PC-3 (cell line): ENCODE measurements at regions not wholly inside any gene's neighbourhood (a gene's known extent, or its start where the extent isn't known, plus 50 kb on each side); places are given as distances from the start of the nearest gene placed in this dataset.

ENCODE experiments used
- CTCF ChIP-seq: fragments of 300-600 bp; sonication (generic); conservative IDR thresholded peaks from 2 replicates; pipeline ENCODE4 v1.5.1; 2017; ENCODE audit warnings: antibody characterized with exemption, low read depth, mild to moderate bottlenecking, low read length
- EZH2phosphoT487 ChIP-seq: fragments of 300-600 bp; sonication (generic); IDR thresholded peaks from 2 replicates; pipeline ENCODE4 v1.6.1; 2018; ENCODE audit warnings: mild to moderate bottlenecking, antibody characterized with exemption, low read length, borderline replicate concordance

GRCh38 chr7:41404375-41405074 is 298.4 kb downstream of the INHBA start:
- no peak for TF ChIP-seq CTCF
- no peak for TF ChIP-seq EZH2phosphoT487
